GM21423 (cell line): ENCODE measurements at regions not wholly inside any gene's neighbourhood (a gene's known extent, or its start where the extent isn't known, plus 50 kb on each side); places are given as distances from the start of the nearest gene placed in this dataset.

Experiments used
- ATAC-seq: cut with Tn5 transposase; IDR thresholded peaks from one replicate; pipeline ENCODE4 v1.9.1; 2021; ENCODE audit warnings: mild to moderate bottlenecking, moderate library complexity; ENCODE audit not compliant: unreplicated experiment

DNA sequence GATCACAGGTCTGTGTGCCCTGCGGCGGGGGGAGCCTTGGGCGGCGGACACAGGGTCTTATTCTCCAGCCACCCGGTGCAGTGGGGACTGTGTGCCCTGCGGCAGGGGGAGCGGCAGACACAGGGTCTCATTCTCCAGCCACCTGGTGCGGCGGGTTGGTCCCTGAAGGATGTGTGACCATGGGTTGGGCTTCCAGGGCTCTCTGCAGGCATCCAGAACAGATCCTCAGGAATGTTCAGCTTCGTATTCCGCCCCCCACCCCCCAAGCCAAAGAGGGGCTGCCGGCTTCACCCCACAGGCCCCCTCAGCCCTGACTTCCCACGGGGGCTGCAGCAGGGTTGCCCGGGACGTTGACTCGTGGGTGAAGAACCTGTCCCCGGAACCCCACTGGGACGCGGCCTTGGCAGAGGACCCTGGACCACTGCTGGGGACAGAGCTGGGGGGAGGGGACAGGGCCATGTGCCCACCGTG, 154.5 kb upstream of the PPP2R2D start:
- no peak for ATAC-seq

DNA sequence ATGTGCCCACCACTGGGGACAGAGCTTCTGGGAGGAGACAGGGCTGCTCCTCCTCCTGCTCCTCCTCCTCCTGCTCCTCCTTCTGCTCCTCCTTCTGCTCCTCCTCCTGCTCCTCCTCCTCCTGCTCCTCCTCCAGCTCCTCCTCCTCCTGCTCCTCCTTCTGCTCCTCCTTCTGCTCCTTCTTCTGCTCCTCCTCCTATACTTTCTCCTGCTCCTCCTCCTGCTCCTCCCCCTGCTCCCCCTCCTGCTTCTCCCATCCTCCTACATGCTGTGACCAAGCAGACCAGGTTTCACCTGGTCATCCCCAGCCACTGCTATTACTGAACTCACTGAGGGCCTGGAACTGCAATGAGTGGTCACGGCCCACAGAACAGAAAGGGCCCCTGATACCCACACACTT, 154.0 kb upstream of the PPP2R2D start:
- no peak for ATAC-seq

DNA sequence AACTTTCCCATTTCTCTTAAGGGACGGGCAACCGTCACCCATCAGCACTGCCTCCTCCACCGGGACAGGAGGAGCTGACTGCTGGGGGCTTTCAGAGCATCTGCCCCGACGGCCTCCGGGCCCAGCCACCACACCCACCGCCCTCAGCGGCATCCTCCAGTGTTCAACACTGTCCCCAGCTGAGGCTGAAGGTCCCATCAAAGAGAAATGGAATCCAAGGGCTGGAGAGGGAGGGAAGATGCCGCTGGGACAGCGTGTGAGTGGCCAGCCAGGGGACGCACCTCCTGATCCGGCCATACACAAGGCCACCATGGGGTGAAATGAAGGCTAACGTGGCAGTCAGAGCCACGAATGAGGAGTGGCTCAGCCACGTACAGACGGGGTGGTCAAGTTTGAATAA, 153.6 kb upstream of the PPP2R2D start:
- no peak for ATAC-seq

DNA sequence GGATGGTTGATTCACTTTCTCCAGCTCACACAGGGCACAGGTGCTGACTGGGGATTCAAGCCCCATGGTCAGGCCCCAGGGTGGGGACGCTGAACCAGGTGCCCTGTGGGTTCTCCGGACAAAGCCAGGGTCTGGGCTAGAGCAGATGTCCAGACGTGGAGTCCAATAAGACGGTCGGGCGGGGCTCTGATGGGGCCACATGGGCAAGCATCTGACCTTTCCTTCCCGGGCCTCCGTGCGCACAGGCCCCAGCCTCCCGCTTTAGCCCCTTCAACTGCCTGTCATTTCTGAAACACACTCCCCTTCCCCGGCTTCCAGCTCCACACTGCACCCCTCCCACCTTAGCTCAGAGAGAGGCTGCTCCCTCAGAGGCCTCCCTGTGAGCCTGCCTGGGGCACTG, 153.0 kb upstream of the PPP2R2D start:
- ATAC-seq, result no peak

DNA sequence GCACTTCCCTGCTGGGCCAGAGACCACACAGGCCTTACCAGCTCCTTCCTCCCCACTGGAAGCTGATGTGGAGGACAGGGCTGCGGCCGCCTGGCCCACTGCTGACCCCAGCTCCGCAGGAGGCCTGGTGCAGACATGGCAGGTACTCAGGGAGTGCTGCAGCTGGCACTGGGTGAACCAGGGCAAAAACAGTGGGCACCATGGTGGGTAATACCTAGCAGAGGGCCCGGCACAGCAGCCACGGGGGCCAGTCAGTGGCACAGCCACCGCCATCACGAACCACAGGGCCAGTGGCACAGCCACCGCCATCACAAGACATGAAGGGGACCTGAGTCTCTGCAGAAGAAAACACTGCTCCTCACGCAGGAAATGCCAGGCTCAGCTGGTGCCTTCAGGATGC, 152.6 kb upstream of the PPP2R2D start:
- ATAC-seq, result no peak

DNA sequence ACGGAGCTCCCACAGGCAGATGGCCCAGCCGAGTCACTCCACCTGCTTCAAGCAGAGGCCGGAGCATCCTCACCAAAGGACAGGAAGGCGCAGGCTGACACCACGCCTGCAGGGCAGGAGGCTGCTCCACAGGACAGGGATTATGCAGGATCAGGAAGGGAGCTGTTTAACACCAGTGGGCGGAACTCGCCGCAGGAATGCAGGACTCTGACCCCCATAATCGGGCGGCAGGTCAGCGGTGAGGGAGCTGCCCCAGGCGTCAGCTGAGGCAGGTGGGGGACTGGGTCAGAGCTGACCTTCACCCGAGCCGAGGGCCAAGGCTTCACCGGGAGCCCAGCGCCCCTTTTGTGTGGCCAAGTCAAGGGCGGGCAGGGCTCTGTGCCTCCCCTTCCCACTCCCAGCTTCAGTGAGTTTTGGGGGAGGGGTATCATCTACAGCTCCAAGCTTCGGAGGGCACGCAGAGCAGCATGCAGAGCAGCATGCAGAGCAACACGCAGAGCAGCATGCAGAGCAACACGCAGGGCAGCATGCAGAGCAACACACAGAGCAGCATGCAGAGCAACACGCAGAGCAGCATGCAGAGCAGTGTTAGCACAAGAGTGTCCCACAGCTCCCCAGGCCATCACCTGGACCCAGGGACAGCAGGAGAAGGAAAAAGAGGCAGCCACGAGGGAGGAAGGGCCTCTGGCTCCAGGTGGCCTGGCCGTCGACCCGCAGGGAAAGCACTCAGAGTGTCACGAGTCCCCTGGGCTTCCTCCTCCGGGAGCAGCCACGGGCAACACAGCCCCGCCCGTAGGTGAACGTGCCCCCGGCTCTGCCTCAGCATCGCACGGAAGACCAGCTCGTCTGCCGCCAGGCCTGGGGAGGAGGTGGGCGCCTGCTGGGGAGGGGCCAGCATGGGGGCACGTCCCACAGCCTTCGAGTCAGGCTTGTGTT, 151.7 kb upstream of the PPP2R2D start:
- ATAC-seq, result no peak

DNA sequence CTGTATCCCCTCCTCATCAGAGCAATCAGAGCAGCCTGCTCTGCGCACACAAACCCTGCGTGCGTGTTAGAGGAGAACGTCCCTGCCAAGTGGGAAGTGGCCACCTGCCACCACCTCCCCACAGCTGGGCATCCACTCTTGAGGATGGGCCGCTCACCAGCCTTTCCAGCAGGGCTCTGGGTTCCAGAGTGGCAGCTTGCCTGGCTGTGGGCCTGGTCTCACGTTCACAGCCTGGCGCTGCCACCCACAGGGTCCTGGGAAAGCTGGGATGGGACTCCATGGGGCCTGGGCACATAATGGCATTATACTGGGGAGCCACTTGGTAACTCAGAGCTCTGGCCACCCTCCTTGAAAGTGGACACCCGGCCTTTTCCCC, 151.1 kb upstream of the PPP2R2D start:
- no peak for ATAC-seq

DNA sequence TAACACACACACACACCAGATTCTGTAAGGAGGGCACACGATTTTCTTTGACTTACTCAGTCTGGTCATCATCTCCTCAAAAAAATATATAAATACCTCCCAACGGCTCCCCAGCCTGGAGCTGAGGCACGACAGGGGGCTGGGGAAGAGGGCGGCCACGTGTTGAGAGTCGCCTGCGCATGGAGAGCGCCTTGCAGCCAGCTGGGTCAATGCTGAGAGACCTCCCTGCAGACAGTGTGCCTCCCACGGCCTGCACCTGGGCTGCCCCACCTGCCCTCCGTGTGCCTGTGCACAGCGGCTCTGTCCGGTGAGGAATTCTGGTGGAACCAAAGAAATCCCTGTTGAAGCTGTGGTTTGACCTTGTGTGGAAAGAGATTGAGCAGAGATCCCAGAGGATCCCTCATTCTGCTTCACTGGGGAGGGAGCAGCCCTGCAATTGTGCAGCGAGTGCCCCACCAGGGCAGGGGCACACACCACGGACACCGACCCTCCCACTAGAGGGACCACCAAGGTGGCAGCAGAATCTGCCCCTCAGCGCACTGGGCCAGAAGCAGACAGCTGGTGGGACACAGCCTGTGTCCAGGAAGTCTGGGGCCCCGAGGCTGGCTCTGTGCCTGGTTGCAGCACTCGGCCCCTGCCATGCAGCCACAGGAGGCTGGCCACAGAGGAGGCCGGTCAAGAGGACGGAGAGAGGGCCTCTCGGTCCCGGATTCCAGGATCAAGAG, 150.5 kb upstream of the PPP2R2D start:
- no peak for ATAC-seq

DNA sequence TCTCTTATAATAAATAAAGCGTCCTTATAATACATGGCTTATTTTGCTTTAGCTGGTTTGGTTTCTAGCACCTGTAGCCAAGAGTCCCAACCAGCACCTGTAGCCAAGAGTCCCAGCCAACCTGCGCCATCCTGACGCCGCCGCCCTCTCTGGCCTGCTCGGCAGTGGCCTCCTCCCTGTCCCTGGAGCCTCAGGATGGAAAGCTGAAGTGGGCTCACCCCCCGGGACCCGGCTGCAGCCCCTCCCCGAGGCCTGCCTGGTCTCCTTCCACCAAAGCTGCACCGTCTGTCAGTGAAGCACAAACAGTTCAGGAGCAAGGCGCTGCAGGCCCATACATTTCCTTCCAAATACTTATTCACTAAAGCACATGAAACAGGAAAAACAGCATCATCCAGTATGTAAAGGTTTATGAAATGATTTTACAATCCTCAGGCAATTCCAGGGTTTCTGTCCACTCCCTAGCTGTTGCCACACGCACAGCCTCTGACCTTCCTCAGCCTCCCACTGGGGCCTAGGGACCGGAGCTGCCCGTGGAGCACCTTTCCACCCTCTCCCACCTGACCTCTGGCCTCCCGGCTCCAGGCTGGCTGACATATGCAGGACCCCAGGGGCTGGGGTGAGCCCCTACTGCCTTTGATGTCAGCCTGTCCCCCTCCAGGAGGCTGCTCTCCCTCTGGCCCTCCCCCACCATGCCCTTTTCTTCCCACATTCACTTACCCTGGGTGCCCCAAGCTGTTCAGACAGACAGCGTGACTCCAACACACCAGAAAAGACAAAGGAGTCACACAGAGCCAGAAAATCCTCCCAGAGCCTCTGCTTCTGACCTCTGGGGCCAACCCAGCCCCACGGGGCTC, 149.6 kb upstream of the PPP2R2D start:
- ATAC-seq, result no peak

DNA sequence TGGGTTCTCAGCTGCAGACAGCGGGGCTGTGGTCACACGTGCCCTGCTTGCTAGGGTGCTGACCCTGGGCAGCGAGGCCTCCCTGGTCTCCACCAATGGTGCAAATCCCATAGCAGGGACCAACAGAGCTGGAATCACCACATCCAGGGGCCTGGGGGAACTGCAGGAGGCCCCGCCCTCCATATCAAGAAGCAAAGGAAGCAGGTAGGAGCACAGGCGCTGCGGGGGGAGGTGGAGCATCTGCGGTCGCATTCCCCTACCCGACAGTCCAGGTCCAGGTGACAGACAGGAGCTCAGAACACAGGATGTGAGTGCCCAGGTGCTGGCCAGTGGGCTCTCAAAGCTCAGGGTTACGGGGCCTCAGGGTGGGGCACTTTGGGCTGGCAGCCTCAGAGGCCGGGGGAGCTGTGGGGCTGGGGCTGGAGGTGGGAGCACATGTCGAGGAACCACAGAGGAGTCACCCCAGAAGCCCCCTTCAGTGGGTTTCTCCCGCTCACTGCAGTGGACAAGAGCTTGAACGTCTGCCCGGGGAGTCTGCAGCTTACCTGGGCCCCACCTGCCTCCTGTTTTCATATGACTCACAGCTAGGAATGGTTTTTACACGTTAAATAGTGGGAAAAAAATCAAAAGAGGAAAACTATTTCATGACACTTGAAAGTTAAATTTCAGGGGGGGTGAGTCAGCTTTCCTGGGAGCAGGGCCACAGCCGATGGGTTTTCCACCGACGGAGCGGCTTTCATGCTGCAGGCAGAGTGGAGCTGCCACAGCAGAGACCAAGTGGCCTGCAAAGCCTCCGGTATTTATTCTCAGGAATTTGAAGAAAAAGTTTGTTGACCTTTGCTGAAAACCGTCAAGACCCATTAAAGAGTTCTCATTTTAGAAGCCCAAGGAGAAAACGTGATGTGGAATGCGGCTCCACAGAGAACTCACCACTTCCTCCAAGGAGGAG, 148.7 kb upstream of the PPP2R2D start:
- no peak for ATAC-seq

DNA sequence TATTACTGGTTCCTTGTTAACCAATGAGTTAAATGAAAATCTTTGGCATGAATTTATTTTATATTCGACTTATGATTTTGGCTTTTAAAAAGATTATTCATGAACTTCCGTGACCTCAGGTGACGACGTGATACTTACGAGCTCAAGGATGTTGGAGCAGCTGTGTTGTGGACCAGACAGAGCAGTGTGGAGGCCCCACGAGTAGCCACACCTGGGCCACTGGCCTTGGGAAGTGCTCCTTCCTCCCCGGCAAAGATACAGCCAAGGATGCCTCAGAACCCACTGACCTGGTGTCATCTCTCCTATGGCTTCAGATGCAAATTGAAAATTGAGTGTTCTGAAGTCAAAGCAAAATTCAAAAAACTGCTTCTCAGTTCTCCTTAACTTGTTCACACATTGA, 147.5 kb upstream of the PPP2R2D start:
- ATAC-seq, result no peak

DNA sequence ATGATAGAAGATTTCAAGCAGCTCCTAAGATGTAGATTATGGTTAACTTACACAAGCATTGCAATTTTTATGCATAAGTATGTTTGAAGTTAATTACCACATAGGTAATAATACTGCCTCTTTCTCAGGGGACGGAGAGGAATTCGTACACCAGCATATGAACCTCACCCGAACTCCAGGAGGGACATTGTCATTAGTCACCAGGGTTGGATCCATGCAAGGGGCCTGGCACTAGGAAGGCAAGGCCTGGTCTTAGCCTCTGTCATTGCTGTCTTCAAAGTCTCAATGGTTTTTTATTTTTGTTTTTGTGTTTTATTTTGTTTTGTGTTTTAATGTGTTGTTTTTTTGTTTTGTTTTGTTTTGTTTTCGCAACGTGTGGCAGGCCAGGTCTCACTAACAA, 145.6 kb upstream of the PPP2R2D start:
- ATAC-seq, result no peak

DNA sequence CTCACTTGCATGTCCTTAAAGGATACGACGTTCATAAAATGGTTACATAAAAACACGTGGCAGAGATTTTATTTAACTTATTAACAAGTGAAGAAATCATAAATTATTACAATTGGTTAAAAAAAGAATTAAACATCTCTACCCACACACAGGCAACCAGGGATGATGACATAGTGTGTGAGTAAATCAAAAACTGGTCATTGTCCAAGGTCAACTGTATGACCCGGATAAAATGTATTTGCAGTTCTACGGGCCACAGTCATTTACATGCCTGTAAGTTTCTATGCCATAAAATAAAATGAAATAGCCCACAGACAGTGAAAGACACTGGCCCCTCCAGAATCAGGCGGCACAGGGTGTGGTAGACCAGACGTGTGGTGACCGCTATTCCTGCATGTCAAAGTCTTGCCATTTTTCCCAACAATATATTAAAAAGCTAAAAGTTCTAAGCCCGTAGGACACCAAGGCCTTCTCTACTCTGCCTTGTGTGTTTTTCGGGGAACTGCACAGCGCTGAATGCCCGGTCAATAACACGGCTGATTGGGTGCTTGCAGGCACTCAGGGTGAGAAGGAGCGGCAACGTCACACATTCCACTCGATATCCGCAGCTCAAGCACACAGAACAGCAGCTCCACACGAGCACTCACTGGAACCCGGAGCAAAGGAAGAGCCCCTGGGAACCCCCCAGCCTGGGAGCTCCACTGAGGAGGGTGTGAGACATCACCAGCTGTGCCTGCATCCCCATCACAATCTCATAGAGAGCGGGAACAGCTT, 143.3 kb upstream of the PPP2R2D start:
- no peak for ATAC-seq

DNA sequence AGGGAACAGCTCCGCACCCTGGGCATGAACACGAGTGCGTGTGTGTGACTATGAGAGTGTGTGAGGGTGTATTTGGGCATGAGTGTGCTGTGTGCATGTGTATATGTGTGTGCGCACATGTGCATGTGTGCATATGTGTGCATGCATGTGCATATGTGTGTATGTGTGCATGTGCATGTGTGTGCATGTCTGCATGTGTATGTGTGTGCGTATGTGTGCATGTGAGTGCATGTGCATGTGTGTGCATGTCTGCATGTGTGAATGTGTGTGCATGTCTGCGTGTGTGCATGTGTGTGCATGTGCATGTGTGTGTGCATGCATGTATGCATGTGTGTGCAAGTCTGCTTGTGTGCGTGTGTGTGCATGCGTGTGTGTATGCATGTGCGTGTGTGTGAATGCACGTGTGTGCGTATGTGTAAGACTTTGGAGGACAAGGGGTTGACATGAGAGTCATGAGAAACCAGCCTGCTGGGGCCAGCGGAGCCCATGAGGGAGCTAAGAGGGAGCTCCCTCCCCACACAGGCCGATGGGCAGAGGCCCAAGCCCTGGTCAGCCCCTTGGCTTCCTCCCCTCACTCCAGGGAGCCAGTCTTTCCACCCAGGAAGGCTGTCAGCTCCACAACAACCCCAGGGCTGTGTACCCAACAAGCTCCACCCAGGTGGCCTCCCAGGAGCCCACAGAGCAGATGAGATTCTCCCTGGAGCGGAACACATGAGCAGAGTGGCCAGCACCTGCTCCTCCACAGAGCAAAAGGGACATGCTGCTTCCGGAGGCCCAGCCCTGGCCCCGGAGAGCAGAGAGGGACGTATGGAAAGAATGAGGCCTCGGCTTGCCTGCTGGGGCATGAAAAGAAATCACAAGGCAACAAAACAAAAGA, 142.5 kb upstream of the PPP2R2D start:
- ATAC-seq, result no peak

DNA sequence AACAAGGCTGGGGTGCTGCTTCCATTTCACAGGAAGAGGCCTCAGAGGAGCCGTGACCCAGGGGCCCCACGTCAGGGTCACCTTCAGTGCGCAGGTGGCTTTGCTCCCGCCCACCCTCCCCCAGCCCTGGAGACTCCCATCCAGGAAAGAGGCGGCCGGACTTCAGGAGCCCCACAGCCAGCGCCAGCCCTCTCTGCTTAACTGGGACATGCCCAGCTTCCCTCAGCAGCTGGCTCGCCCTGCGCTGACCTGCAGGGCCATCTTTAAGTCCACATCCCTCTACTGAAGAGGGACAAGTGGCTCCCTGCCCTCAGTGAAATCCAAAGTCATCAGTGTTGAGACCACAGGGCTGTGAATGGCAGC, 141.9 kb upstream of the PPP2R2D start:
- no peak for ATAC-seq

DNA sequence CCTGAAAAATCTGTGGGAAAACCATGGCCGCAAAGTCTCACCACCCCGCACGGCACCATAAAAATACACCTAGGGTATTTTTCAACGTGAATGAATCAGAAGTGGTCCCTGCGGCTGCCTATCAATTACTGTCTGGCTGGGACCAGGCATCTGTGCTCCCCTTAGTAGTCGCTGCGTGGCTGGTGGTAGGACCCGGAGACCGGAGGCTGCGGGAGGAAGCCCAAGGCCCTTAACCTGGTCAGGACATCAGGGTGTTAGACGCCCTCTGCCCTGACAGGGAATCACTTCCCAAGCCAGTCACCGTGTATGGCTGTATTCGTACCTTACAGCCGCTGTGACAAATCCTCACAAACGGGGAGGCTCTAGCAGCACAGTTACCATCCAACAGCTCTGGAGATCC, 141.5 kb upstream of the PPP2R2D start:
- ATAC-seq, result no peak

DNA sequence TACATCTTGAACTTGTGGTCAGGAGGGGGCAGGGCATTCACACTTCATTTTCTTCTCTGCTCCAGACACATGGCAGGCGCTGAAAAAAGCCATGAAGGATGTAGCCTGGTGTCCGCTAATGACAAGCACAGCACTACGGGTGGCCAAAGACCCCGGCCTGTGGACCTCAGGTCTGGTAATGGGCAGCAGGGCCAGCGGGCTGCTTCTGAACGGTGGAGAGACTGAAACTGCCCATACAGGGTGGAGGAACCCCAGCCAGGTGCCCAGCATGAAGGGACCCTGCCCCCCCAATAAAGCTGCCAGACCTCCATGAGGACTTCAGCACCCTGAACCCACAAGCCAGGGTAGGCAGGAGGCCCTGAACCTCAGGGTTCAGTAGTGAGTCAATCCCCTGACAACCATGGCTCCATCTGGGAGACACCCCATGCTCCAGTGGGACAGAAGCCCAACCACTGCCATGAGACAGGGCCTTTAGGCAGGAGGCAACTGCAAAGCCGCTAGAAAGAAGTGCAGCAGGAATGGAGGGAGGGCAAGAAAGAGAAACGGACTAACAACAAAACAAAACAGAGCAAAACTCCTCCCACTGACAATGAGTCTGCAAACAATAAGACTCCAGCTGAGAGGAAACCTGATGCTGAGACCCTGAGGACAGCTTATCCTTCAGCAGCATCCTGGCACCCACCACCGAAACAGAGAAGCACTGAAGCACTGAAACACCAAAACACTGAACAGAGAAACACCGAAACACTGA, 140.2 kb upstream of the PPP2R2D start:
- ATAC-seq, result no peak
